ENCODE measurements at regions not wholly inside any gene's neighbourhood (a gene's known extent, or its start where the extent isn't known, plus 50 kb on each side); places are given as distances from the start of the nearest gene placed in this dataset.

DNA sequence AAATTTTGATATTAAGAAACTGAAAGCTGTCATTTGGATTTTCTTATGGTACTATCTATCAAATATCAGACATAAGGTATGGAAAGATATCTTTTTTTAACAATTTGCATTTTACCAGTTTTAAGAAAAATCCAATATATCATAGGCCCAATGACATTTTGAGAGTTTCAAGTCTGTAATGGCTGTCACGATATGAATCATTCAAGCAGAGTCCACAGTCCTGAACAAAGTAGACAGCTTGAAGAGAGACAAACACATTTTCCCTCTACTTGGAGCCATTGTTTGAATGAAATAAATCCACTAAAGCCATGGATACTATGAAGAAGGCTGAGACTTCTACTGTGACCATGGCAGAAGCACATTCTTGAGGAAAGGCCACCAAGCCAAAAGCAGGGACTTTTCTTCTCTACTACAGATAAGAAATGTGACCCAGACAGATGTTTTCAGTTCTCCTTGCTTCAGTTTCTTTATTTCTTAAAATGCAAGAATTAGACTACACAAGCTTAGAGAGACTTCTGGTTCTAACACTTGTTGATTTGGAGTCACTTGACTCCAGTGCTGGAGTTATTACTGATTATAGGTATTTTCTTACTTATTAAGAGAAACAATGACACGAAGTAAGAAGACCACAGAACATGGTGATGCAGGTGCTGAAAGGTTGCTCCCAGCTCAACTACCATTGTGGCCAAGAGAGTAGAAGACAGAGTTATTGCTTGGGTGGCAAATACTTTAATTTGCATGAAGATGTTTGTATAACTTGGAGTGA lies 429.1 kb downstream of the KIF20B start:
- DNase-seq, result no peak

DNA sequence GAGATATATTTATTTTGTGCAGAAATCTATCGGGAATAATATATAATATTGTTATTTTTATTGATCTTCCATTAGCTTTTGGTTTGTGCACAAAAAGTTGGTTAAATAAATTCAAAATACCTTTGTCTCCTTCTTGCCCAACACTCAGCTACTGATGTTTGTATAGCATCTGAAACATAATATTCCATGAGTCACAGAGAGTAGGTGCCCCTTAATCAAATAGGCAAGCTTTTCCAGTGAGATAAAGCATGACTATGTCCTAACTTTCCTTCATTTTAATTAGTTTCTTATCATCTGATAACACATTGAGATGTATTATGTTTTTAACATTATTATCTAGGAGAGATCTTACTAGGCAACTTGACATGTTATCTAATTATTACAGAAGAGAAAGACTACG lies 432.2 kb downstream of the KIF20B start:
- no peak for DNase-seq

- DNase-seq, result no peak
Measured at GRCh38 chr10:90136731-90137316, 435.4 kb downstream of the KIF20B start.

- no peak for DNase-seq
Measured at GRCh38 chr10:90138844-90139243, 437.5 kb downstream of the KIF20B start.

- no peak for DNase-seq
Measured at GRCh38 chr10:90141791-90142190, 440.4 kb downstream of the KIF20B start.

- no peak for DNase-seq
Measured at GRCh38 chr10:90143937-90144336, 442.5 kb downstream of the KIF20B start.

GRCh38 chr10:90148116-90148855 lies 446.9 kb downstream of the KIF20B start:
- DNase-seq, result no peak

GRCh38 chr10:90149563-90149962 lies 448.2 kb downstream of the KIF20B start:
- DNase-seq, result no peak

DNA sequence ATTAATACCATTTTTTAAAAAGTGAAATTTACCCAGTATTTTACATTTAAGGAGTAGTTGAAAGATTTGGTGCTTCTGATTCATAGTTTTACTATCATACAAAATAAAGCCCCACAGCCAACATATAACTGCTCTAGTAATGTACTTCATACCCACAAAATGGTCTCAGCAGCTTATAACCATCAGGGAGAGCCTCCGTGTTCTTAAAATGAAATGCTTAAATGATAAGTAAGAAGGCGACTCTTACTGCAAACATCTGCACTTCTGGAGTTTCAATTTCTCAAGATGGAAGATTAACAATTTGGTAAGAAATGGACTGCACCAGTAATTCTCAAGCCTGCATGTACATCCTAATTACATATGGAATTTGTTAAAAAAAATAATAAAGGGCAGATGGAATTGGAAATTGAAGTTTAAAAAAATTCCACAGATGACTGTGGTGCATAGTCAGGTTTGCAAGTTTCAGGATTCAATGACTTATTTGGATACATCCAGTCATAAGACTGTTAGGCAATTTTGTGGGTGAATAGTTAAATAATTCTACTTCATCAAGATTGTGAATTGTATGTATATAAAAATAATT lies 461.0 kb downstream of the KIF20B start:
- no peak for DNase-seq

DNA sequence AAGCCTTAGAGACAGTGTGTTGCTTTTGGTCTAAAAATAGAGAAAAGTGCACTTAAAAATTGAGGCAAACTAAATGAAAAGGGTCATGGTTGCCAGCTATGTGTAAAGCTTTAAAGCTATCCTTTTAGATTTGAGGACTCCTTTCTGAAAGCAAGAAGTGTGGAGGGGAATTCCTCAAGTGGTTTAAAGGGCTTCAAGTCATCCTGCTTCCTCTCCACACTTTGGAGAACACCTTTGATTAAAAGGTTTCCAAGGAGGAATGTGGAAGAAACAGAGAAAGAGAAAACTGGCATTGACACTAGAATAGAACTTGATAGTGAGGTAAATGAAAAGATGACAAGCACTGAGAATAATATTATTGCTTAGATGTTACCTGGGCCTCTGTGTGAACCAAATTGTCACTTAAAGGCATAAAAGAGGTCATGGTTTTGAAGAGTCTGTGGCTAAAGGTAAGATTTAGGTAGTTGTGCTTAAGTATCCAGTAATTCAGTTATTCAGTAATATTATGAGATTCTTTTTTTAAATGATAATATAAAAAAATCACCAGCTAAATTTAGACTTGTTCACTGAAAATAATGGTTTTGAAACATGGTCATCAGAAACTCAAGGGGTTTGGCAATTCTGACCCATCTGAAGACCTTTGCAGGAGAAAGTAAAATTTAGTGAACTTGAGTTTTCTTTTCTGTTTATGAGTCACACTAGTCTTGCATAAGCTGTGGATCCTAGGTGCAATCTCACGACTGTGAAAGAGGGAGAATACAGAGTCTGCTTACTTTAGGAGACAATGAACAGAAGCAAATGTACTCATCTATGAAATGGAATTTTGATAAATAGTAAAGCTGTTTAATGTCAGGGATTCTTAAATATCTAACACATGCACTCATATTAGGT lies 466.0 kb downstream of the KIF20B start:
- no peak for DNase-seq

DNA sequence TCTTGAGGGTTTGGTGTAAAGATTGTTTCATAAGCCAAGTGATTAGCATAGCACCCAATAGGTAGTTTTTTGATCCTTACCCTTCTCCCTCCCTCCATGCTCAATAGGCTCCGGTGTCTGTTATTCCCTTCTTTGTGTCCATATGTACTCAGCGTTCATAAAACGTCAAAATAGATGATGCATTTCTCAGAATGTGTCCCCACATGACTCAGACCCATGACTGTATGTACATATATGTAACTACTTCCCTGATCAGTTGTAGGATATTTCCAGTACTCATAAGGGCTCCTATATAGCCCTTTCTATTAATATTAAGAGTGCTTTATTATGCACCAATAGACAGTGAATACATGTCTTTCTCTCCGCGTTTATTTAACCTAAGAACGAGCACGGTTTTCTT lies 466.9 kb downstream of the KIF20B start:
- DNase-seq, result no peak

DNA sequence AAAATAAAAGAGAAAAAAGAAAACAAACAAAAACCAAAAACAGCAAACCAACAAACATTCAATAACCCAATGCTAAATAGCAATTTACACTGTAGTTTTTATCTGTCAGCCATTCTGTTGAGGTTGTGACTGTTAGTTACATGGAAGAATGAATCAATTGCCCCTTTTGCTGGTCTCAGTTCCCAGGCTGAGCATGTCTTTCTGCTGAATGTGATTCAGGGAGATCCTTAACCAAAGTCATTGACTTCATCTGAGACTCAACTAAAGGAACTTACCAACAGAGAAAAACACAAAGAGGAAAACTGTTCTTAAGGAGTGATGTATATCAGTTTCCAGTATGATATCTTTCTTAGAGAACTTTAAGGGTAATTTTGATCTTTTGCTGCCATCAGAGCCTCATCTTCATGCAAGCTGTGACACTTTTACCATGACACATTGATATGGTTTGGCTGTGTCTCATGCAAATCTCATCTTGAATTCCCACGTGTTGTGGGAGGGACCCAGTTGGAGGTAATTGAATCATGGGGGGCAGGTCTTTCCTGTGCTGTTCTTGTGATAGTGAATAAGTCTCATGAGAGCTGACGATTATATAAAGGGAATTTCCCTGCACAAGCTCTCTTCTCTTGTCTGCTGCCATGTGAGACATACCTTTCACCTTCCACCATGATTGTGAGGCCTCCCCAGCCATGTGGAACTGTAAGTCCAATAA lies 469.8 kb downstream of the KIF20B start:
- no peak for DNase-seq

GRCh38 chr10:90174531-90174930 lies 473.1 kb downstream of the KIF20B start:
- no peak for DNase-seq

GRCh38 chr10:90175161-90175681 lies 473.8 kb downstream of the KIF20B start:
- no peak for DNase-seq

DNA sequence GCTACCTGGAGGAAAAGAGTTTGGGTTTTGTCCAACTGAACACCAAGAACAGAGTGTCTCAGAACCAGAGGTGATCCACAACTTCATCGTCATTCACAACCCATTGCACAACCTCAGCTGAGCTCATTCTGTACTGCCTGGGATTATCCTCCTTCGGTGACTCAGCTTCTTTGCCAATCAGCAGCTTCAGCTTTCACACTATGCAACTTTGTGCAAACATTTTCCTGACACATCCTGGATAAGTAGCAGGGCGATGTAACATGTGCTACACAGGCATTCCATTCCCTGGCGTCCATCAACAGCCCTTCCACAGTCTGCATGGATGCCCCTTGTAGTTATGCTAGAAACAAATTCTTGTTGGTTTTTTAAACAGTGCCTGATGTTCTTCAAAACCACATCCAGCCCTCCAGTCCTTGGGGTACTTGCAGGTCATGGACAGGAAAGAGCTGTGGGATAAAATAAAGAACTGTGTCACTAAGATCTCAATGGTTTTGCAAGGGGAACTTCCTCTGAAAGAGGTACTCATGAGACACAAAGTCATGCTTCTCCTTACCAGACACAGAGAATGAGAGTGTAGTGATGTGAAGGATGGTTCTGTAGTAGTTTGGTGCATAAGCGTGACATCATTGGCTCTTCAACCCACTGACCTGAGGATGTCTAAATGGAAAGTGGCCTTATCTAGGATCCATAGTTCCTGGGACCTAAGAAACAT lies 478.5 kb downstream of the KIF20B start:
- peak; percentile 79 for DNase-seq

- no peak for DNase-seq
Measured at GRCh38 chr10:90180886-90181691, 479.7 kb downstream of the KIF20B start.

DNA sequence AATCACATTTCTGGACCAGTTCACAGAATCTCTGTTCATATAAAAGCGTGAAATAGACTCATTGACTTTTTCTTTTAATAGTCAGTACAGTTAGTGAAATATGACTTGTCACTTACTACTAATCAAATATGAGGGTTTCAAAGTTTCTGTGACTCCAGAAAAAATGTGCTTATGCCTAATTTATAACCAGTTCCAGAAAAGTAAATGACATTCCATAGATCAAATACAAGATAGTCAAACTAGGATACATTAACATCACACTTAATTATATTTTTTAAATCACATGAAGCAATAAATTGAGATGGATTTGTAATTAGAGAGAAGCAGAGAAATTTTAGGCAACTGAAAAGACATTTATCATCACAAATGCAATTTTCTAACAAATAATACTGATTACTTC lies 491.4 kb downstream of the KIF20B start:
- DNase-seq, result no peak

GRCh38 chr10:90193240-90193985 lies 492.0 kb downstream of the KIF20B start:
- no peak for DNase-seq

DNA sequence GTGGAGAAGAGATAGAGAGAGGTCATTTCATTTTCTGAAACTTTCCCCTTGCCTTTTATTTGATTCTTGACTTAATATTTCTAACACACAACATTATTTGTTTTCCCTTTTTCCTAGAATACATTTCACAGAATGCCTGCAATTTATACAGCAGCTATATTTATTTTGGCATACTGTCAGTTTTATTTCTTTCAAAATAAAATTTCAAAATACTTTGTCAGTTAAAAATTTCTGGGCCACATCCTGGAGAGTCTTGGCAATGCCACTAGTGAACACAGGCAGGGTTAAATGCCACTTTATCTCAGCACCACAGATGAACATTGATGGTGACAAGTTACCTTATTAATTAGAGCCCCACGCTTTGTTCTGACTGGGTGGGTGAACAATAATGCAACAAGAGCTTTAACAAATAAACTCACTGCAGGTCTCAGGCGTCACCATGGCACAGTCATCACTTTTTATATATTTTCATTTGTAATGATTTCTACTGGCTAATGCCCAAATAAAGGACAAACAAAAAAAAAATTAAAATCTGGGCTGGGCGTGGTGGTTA lies 494.0 kb downstream of the KIF20B start:
- no peak for DNase-seq

Measured in GDM1 (cell line).